BE2C (cell line): ENCODE measurements at regions not wholly inside any gene's neighbourhood (a gene's known extent, or its start where the extent isn't known, plus 50 kb on each side); places are given as distances from the start of the nearest gene placed in this dataset.

Experiments
- DNase-seq: peaks from one replicate; pipeline ENCODE4 v3.0.0-alpha.2; 2020
- H3K27me3 ChIP-seq: fragments of 250-450 bp; sonication (Bioruptor Pico); 2 replicates; pipeline ENCODE4 v1.5.1; 2020; ENCODE audit warnings: mild to moderate bottlenecking
- H3K36me3 ChIP-seq: fragments of 250-450 bp; sonication (Bioruptor Pico); 2 replicates; pipeline ENCODE4 v1.5.1; 2020; ENCODE audit warnings: mild to moderate bottlenecking
- H3K4me1 ChIP-seq: fragments of 250-450 bp; sonication (Bioruptor Pico); 2 replicates; pipeline ENCODE4 v1.5.1; 2020
- H3K4me3 ChIP-seq: 2 replicates; pipeline ENCODE4 v1.5.1; 2011; ENCODE audit warnings: low read depth, low read length
- H3K9me3 ChIP-seq: fragments of 250-450 bp; sonication (Bioruptor Pico); 2 replicates; pipeline ENCODE4 v1.5.1; 2020
- TF ChIP-seq, protein P1 (sequence below): IDR thresholded peaks from 2 replicates; pipeline ENCODE4 v1.5.1; 2012; ENCODE audit warnings: mild to moderate bottlenecking, low read depth, low read length

DNA sequence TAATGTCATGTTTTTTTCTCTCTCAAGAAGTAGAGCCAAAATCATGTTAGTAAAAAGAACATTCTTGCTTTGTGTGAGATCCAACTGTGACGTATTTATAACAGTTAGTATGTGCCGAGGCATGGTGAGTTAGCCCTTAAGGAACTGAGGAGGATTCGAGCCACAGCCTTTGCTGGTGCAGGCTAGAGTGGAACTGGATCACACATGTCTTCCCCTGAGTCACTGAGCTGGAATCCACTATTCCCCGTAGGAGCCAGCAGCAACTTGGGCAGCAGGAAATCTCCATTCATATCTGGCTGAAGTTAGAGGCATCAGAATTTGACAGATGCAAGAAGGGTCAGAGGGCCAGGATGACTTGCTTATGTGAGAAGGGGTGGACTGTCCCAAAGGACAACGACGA lies 144.6 kb upstream of the KIT start:
- no peaks in the 10 kb centered on the region for H3K36me3 ChIP-seq
- H3K4me3 ChIP-seq: no peak overlapping the region
- no peak for DNase-seq
- no peaks in the 10 kb centered on the region for H3K9me3 ChIP-seq
- no peaks in the 10 kb centered on the region for H3K4me1 ChIP-seq
- TF ChIP-seq, protein P1, sequence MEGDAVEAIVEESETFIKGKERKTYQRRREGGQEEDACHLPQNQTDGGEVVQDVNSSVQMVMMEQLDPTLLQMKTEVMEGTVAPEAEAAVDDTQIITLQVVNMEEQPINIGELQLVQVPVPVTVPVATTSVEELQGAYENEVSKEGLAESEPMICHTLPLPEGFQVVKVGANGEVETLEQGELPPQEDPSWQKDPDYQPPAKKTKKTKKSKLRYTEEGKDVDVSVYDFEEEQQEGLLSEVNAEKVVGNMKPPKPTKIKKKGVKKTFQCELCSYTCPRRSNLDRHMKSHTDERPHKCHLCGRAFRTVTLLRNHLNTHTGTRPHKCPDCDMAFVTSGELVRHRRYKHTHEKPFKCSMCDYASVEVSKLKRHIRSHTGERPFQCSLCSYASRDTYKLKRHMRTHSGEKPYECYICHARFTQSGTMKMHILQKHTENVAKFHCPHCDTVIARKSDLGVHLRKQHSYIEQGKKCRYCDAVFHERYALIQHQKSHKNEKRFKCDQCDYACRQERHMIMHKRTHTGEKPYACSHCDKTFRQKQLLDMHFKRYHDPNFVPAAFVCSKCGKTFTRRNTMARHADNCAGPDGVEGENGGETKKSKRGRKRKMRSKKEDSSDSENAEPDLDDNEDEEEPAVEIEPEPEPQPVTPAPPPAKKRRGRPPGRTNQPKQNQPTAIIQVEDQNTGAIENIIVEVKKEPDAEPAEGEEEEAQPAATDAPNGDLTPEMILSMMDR: no peak
- no peaks in the 10 kb centered on the region for H3K27me3 ChIP-seq

- Histone ChIP-seq H3K36me3 (no peaks in the 10 kb centered on the region), H3K9me3 (no peaks in the 10 kb centered on the region), H3K4me3 (no peak overlapping the region), H3K27me3 (no peaks in the 10 kb centered on the region), H3K4me1 (no peaks in the 10 kb centered on the region)
- DNase-seq: no peak
- TF ChIP-seq, protein P1: no peak
These were observed 144.0 kb upstream of the KIT start for GRCh38 chr4:54513741-54514140.

DNA sequence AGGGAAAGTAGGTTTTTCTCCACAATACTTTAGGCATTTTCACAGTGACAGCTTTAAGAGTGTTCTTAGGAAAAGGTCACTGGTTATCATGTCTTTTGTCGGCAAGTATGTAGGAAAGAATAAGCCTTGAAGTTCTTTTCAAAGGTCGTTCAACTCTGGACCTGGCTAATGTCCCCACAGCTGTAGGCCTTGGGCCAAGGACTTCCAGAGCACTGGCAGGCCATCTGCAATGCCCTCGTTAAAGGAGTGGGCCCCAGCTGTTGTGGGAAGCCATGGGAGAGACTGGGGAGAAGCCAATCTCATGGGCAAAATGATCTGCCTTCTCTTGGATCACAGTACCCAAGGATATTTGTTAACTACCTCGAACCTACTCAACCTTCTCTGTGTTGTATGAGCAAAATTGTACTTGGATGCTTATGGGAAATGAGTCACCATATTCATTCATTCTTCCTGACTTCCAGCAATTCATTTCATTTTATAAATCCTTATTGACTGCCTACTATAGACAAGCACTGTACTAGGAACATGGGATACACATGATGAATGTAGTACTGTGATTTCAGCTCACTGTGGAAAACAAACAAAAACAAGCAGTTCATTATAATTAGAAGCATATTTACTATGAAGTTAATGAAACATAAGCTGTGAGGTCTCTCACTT lies 141.1 kb upstream of the KIT start:
- no peaks in the 10 kb centered on the region for H3K4me1 ChIP-seq
- no peaks in the 10 kb centered on the region for H3K27me3 ChIP-seq
- no peak for DNase-seq
- no peaks in the 10 kb centered on the region for H3K36me3 ChIP-seq
- TF ChIP-seq, protein P1: no peak
- no peak overlapping the region for H3K4me3 ChIP-seq
- no peaks in the 10 kb centered on the region for H3K9me3 ChIP-seq

DNA sequence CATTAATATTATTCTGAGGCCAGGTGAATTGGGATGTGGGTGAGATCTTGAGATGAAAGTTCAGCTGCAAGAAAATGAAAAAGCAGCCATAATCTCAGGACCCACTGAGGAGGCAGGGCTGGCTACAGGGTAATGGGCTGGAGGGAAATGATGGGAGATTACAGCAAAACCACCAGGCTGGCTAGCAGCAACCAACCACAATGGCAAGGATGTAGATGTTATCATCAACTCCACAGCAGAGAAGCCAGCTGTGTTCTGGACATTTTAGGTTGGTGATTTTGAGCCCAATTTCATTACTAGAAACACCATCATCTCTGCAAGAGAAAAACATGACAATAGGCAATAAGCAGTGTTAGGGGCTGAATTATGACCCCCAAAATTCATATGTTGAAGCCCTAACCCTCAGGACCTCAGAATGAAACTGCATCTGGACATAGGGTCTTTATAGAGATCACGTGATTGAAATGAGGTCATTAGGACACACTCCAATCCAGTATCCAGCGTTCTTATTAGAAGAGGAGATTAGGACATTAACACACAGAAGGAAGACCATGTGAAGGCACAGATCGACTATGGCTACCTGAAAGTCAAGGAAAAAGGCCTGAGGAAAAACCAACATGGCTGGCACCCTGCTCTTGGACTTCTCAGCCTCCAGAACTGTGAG lies 139.8 kb upstream of the KIT start:
- no peak overlapping the region for H3K4me3 ChIP-seq
- TF ChIP-seq, protein P1: no peak
- DNase-seq: no peak
- no peaks in the 10 kb centered on the region for H3K27me3 ChIP-seq
- no peaks in the 10 kb centered on the region for H3K36me3 ChIP-seq
- no peaks in the 10 kb centered on the region for H3K9me3 ChIP-seq
- H3K4me1 ChIP-seq: no peaks in the 10 kb centered on the region

DNA sequence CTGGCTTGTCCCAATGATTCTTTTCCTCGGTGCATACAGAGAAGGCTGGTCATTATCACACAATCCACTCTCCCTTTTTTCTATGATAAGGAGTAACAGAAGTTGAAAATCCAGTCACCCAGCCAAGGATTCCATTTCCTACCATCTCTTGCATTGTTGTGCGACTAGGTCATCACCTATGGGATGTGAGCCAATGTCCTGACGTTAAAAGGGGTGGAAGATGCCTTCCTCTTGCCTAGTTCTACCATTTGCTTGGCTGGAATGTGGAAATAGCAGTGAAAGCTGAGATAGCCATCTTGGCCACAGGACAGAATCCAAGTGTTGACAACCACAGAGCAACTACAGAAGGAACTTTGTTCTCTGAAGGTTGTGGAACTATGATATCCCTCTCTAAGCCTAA lies 132.2 kb upstream of the KIT start:
- Histone ChIP-seq H3K36me3 (no peaks in the 10 kb centered on the region), H3K4me3 (no peak overlapping the region), H3K9me3 (no peaks in the 10 kb centered on the region), H3K4me1 (no peaks in the 10 kb centered on the region), H3K27me3 (no peaks in the 10 kb centered on the region)
- TF ChIP-seq, protein P1: no peak
- DNase-seq: no peak

- no peak for DNase-seq
- TF ChIP-seq, protein P1: no peak
- H3K4me3 ChIP-seq: no peak overlapping the region
- no peaks in the 10 kb centered on the region for H3K36me3 ChIP-seq
- H3K4me1 ChIP-seq: no peaks in the 10 kb centered on the region
- no peaks in the 10 kb centered on the region for H3K9me3 ChIP-seq
- no peaks in the 10 kb centered on the region for H3K27me3 ChIP-seq
These were observed 131.2 kb upstream of the KIT start for GRCh38 chr4:54526560-54526959.
